ENCODE measurements at regions not wholly inside any gene's neighbourhood (a gene's known extent, or its start where the extent isn't known, plus 50 kb on each side); places are given as distances from the start of the nearest gene placed in this dataset.

GRCh38 chr15:62886431-62887071 is 156.0 kb upstream of the TPM1 start:
- DNase-seq (ENCODE audit: low read depth): peak; percentile 57

- DNase-seq (ENCODE audit: low read depth): peak; percentile 48
Measured at GRCh38 chr15:62887113-62887570, 155.4 kb upstream of the TPM1 start.

GRCh38 chr15:62888623-62889022 is 153.9 kb upstream of the TPM1 start:
- no peak for DNase-seq (ENCODE audit: low read depth)

GRCh38 chr15:62889141-62889661 is 153.3 kb upstream of the TPM1 start:
- no peak for DNase-seq (ENCODE audit: low read depth)

- peak; percentile 80 for DNase-seq (ENCODE audit: low read depth)
Measured at GRCh38 chr15:62889734-62890505, 152.6 kb upstream of the TPM1 start.

- peak; percentile 85 for DNase-seq (ENCODE audit: low read depth)
Measured at GRCh38 chr15:62894322-62895085, 148.0 kb upstream of the TPM1 start.

- peak; percentile 82 for DNase-seq (ENCODE audit: low read depth)
Measured at GRCh38 chr15:62895139-62895866, 147.2 kb upstream of the TPM1 start.

- peak; percentile 82 for DNase-seq (ENCODE audit: low read depth)
Measured at GRCh38 chr15:62895905-62896316, 146.6 kb upstream of the TPM1 start.

GRCh38 chr15:62896380-62896866 is 146.1 kb upstream of the TPM1 start:
- peak; percentile 68 for DNase-seq (ENCODE audit: low read depth)

- peak; percentile 99 for DNase-seq (ENCODE audit: low read depth)
Measured at GRCh38 chr15:62896969-62897486, 145.5 kb upstream of the TPM1 start.

- no peak for DNase-seq (ENCODE audit: low read depth)
Measured at GRCh38 chr15:62897634-62898033, 144.9 kb upstream of the TPM1 start.

- DNase-seq (ENCODE audit: low read depth): peak; percentile 68
Measured at GRCh38 chr15:62899090-62899493, 143.5 kb upstream of the TPM1 start.

GRCh38 chr15:62900071-62900802 is 142.3 kb upstream of the TPM1 start:
- no peak for DNase-seq (ENCODE audit: low read depth)

- DNase-seq (ENCODE audit: low read depth): no peak
Measured at GRCh38 chr15:62901087-62901486, 141.5 kb upstream of the TPM1 start.

- DNase-seq (ENCODE audit: low read depth): no peak
Measured at GRCh38 chr15:62901909-62902546, 140.5 kb upstream of the TPM1 start.

GRCh38 chr15:62902821-62903220 is 139.7 kb upstream of the TPM1 start:
- DNase-seq (ENCODE audit: low read depth): no peak

- DNase-seq (ENCODE audit: low read depth): no peak
Measured at GRCh38 chr15:62903437-62903836, 139.1 kb upstream of the TPM1 start.

GRCh38 chr15:62904041-62904910 is 138.3 kb upstream of the TPM1 start:
- DNase-seq (ENCODE audit: low read depth): no peak

GRCh38 chr15:62906627-62907026 is 135.9 kb upstream of the TPM1 start:
- DNase-seq (ENCODE audit: low read depth): no peak

All from M059J (cell line).